ENCODE measurements at regions not wholly inside any gene's neighbourhood (a gene's known extent, or its start where the extent isn't known, plus 50 kb on each side); places are given as distances from the start of the nearest gene placed in this dataset.

GRCh38 chr9:107394264-107394663 lies 95.3 kb downstream of the KLF4 start:
- TF ChIP-seq CTCF (conservative IDR thresholded peaks at IDR 0.05; ENCODE audit: low read length) (no peak), EZH2phosphoT487 (IDR thresholded peaks at IDR 0.05; ENCODE audit: borderline replicate concordance) (no peak)

Measured in Loucy (cell line).